ENCODE measurements at regions not wholly inside any gene's neighbourhood (a gene's known extent, or its start where the extent isn't known, plus 50 kb on each side); places are given as distances from the start of the nearest gene placed in this dataset.

DNA sequence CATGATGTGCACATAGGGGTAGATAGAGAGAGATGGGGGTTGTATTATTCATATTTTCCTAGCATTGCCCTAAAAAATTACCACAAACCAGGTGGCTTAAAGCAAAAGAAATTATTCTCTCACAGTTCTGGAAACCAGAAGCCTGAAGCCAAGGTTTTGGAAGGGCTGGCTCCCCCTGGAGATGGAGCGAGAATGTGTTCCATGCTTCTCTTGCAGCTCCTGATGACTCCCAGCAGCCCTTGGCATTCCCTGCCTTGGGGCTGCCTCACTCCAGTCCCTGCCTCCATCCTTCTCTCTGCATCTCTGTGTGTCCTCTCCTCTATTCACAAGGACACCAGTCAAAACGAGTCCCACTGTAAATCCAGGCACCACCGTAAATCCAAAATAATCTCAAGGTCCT, 91.5 kb upstream of the FAM174B start:
- ATAC-seq, result no peak
- no peak for TF ChIP-seq ZNF8 (CRISPR knock-in tag; IDR thresholded peaks at IDR 0.05)
- no peak for TF ChIP-seq OSR1 (CRISPR knock-in tag; IDR thresholded peaks at IDR 0.05)
- no peak for TF ChIP-seq BACH2 (CRISPR knock-in tag; IDR thresholded peaks at IDR 0.05; ENCODE audit: borderline replicate concordance)
- TF ChIP-seq, protein P1, sequence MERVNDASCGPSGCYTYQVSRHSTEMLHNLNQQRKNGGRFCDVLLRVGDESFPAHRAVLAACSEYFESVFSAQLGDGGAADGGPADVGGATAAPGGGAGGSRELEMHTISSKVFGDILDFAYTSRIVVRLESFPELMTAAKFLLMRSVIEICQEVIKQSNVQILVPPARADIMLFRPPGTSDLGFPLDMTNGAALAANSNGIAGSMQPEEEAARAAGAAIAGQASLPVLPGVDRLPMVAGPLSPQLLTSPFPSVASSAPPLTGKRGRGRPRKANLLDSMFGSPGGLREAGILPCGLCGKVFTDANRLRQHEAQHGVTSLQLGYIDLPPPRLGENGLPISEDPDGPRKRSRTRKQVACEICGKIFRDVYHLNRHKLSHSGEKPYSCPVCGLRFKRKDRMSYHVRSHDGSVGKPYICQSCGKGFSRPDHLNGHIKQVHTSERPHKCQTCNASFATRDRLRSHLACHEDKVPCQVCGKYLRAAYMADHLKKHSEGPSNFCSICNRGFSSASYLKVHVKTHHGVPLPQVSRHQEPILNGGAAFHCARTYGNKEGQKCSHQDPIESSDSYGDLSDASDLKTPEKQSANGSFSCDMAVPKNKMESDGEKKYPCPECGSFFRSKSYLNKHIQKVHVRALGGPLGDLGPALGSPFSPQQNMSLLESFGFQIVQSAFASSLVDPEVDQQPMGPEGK (CRISPR knock-in tag; IDR thresholded peaks at IDR 0.05; ENCODE audit: borderline replicate concordance), result no peak
- no peak for TF ChIP-seq ZFP3 (CRISPR knock-in tag; IDR thresholded peaks at IDR 0.05)
- no peak for TF ChIP-seq RARB (CRISPR knock-in tag; IDR thresholded peaks at IDR 0.05)
- TF ChIP-seq, protein P2, sequence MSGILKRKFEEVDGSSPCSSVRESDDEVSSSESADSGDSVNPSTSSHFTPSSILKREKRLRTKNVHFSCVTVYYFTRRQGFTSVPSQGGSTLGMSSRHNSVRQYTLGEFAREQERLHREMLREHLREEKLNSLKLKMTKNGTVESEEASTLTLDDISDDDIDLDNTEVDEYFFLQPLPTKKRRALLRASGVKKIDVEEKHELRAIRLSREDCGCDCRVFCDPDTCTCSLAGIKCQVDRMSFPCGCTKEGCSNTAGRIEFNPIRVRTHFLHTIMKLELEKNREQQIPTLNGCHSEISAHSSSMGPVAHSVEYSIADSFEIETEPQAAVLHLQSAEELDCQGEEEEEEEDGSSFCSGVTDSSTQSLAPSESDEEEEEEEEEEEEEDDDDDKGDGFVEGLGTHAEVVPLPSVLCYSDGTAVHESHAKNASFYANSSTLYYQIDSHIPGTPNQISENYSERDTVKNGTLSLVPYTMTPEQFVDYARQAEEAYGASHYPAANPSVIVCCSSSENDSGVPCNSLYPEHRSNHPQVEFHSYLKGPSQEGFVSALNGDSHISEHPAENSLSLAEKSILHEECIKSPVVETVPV (CRISPR knock-in tag; IDR thresholded peaks at IDR 0.05), result no peak
- TF ChIP-seq ESRRG (CRISPR knock-in tag; IDR thresholded peaks at IDR 0.05), result no peak
- TF ChIP-seq TCF4 (CRISPR knock-in tag; IDR thresholded peaks at IDR 0.05; ENCODE audit: borderline replicate concordance), result no peak
- TF ChIP-seq ZC3H10 (CRISPR knock-in tag; IDR thresholded peaks at IDR 0.05), result no peak
- no peak for TF ChIP-seq GLIS3 (CRISPR knock-in tag; IDR thresholded peaks at IDR 0.05)
- no peak for TF ChIP-seq ISL1 (CRISPR knock-in tag; IDR thresholded peaks at IDR 0.05)
- TF ChIP-seq, protein P3, sequence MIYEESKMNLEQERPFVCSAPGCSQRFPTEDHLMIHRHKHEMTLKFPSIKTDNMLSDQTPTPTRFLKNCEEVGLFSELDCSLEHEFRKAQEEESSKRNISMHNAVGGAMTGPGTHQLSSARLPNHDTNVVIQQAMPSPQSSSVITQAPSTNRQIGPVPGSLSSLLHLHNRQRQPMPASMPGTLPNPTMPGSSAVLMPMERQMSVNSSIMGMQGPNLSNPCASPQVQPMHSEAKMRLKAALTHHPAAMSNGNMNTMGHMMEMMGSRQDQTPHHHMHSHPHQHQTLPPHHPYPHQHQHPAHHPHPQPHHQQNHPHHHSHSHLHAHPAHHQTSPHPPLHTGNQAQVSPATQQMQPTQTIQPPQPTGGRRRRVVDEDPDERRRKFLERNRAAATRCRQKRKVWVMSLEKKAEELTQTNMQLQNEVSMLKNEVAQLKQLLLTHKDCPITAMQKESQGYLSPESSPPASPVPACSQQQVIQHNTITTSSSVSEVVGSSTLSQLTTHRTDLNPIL (CRISPR knock-in tag; IDR thresholded peaks at IDR 0.05; ENCODE audit: low read depth), result no peak
- no peak for TF ChIP-seq CSDC2 (CRISPR knock-in tag; IDR thresholded peaks at IDR 0.05)
- TF ChIP-seq TOX (CRISPR knock-in tag; IDR thresholded peaks at IDR 0.05; ENCODE audit: borderline replicate concordance), result no peak
- no peak for TF ChIP-seq ZFP30 (CRISPR knock-in tag; IDR thresholded peaks at IDR 0.05)
- TF ChIP-seq, protein P4, sequence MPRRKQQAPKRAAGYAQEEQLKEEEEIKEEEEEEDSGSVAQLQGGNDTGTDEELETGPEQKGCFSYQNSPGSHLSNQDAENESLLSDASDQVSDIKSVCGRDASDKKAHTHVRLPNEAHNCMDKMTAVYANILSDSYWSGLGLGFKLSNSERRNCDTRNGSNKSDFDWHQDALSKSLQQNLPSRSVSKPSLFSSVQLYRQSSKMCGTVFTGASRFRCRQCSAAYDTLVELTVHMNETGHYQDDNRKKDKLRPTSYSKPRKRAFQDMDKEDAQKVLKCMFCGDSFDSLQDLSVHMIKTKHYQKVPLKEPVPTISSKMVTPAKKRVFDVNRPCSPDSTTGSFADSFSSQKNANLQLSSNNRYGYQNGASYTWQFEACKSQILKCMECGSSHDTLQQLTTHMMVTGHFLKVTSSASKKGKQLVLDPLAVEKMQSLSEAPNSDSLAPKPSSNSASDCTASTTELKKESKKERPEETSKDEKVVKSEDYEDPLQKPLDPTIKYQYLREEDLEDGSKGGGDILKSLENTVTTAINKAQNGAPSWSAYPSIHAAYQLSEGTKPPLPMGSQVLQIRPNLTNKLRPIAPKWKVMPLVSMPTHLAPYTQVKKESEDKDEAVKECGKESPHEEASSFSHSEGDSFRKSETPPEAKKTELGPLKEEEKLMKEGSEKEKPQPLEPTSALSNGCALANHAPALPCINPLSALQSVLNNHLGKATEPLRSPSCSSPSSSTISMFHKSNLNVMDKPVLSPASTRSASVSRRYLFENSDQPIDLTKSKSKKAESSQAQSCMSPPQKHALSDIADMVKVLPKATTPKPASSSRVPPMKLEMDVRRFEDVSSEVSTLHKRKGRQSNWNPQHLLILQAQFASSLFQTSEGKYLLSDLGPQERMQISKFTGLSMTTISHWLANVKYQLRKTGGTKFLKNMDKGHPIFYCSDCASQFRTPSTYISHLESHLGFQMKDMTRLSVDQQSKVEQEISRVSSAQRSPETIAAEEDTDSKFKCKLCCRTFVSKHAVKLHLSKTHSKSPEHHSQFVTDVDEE (CRISPR knock-in tag; IDR thresholded peaks at IDR 0.05), result no peak
- TF ChIP-seq, protein P5, sequence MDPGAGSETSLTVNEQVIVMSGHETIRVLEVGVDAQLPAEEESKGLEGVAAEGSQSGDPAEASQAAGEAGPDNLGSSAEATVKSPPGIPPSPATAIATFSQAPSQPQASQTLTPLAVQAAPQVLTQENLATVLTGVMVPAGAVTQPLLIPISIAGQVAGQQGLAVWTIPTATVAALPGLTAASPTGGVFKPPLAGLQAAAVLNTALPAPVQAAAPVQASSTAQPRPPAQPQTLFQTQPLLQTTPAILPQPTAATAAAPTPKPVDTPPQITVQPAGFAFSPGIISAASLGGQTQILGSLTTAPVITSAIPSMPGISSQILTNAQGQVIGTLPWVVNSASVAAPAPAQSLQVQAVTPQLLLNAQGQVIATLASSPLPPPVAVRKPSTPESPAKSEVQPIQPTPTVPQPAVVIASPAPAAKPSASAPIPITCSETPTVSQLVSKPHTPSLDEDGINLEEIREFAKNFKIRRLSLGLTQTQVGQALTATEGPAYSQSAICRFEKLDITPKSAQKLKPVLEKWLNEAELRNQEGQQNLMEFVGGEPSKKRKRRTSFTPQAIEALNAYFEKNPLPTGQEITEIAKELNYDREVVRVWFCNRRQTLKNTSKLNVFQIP (CRISPR knock-in tag; IDR thresholded peaks at IDR 0.05; ENCODE audit: borderline replicate concordance, low read depth), result no peak
- TF ChIP-seq ARNTL (CRISPR knock-in tag; IDR thresholded peaks at IDR 0.05; ENCODE audit: borderline replicate concordance, low read depth), result no peak
- no peak for TF ChIP-seq ZNF565 (CRISPR knock-in tag; conservative IDR thresholded peaks at IDR 0.05; ENCODE audit: low read depth)

DNA sequence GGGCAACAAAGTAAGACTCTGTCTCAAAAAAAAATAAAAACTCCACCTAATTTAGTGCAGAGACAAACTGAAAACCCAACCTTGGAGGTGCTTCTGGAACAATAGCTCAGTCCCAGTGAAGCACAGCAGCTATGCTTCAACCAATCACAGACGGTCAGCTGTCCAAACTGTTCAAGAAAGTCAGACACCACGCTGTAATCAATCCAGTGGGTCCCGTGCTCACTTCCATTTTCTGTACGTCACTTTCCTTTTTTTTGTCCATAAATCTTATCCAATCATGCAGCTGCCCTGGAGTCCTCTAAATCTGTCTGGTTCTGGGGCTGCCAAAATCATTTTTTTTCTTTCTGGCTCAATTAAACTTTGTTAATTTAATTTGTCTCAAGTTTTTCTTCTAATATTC, 93.6 kb upstream of the FAM174B start:
- ATAC-seq, result no peak
- TF ChIP-seq, protein P2 (CRISPR knock-in tag; IDR thresholded peaks at IDR 0.05), result no peak
- TF ChIP-seq TCF4 (CRISPR knock-in tag; IDR thresholded peaks at IDR 0.05; ENCODE audit: borderline replicate concordance) (no peak), SNAI2 (CRISPR knock-in tag; IDR thresholded peaks at IDR 0.05) (no peak), ARNTL (CRISPR knock-in tag; IDR thresholded peaks at IDR 0.05; ENCODE audit: borderline replicate concordance, low read depth) (no peak), ISL1 (CRISPR knock-in tag; IDR thresholded peaks at IDR 0.05) (no peak), ZFP30 (CRISPR knock-in tag; IDR thresholded peaks at IDR 0.05) (no peak), BACH2 (CRISPR knock-in tag; IDR thresholded peaks at IDR 0.05; ENCODE audit: borderline replicate concordance) (no peak), ZNF8 (CRISPR knock-in tag; IDR thresholded peaks at IDR 0.05) (no peak), RARB (CRISPR knock-in tag; IDR thresholded peaks at IDR 0.05) (no peak), OSR1 (CRISPR knock-in tag; IDR thresholded peaks at IDR 0.05) (no peak), TOX (CRISPR knock-in tag; IDR thresholded peaks at IDR 0.05; ENCODE audit: borderline replicate concordance) (no peak), GLIS3 (CRISPR knock-in tag; IDR thresholded peaks at IDR 0.05) (no peak), ZNF70 (CRISPR knock-in tag; IDR thresholded peaks at IDR 0.05) (no peak), ESRRG (CRISPR knock-in tag; IDR thresholded peaks at IDR 0.05) (no peak), ZC3H10 (CRISPR knock-in tag; IDR thresholded peaks at IDR 0.05) (no peak)
- TF ChIP-seq, protein P5 (CRISPR knock-in tag; IDR thresholded peaks at IDR 0.05; ENCODE audit: borderline replicate concordance, low read depth), result no peak
- TF ChIP-seq, protein P3 (CRISPR knock-in tag; IDR thresholded peaks at IDR 0.05; ENCODE audit: low read depth), result no peak

All from SK-N-SH treated with all-trans-retinoic acid at 6 μM for 48 hours (cell line).